AG04450 (cell line): ENCODE measurements at regions not wholly inside any gene's neighbourhood (a gene's known extent, or its start where the extent isn't known, plus 50 kb on each side); places are given as distances from the start of the nearest gene placed in this dataset.

Experiments used
- CTCF ChIA-PET: fragments of 300-600, 350-600 bp; formaldehyde crosslinking; extraction: SDS; loops from one replicate; lab custom pipeline; 2022; ENCODE audit warnings: antibody characterized with exemption, inconsistent platforms; lab: Charles Lee
- POLR2A ChIA-PET: fragments of 350-600 bp; formaldehyde crosslinking; extraction: SDS; loops from one replicate; lab custom pipeline; 2021; ENCODE audit warnings: antibody characterized with exemption, inconsistent platforms; lab: Yijun Ruan, JAX
- DNase-seq: peaks from one replicate; pipeline ENCODE4 v3.0.0-alpha.2; 2011; ENCODE audit warnings: low read depth, low spot score
- H3K27ac ChIP-seq: one replicate; pipeline ENCODE4 v1.5.1; 2012; ENCODE audit warnings: low read depth, low read length, control low read depth
- H3K27me3 ChIP-seq: one replicate; pipeline ENCODE4 v1.6.0; 2012; ENCODE audit warnings: low read length; ENCODE audit not compliant: control insufficient read depth, insufficient read depth
- H3K4me3 ChIP-seq: 2 replicates; pipeline ENCODE4 v1.5.1; 2011; ENCODE audit warnings: mild to moderate bottlenecking, low read depth, low read length, control low read depth
- H3K9me3 ChIP-seq: 2 replicates; pipeline ENCODE4 v1.5.1; 2012; ENCODE audit warnings: low read length; ENCODE audit not compliant: control insufficient read depth, insufficient read depth
- CTCF ChIP-seq: IDR thresholded peaks from 2 replicates; pipeline ENCODE4 v1.5.1; 2011; ENCODE audit warnings: low read depth, low read length, control low read depth, inconsistent platforms

- TF ChIP-seq CTCF = no peak
- no peaks in the 10 kb centered on the region for H3K9me3 ChIP-seq
- no peaks in the 10 kb centered on the region for H3K27me3 ChIP-seq
- DNase-seq = no peak
- H3K4me3 ChIP-seq = no peak overlapping the region
- H3K27ac ChIP-seq = no peak overlapping the region
- CTCF ChIA-PET = no interaction called here
- POLR2A ChIA-PET = no interaction called here
Measured at GRCh38 chr16:64321066-64321465, 800.8 kb downstream of the CDH11 start.

GRCh38 chr16:64317601-64318000 lies 804.3 kb downstream of the CDH11 start:
- no peak for DNase-seq
- no peaks in the 10 kb centered on the region for H3K27me3 ChIP-seq
- no peaks in the 10 kb centered on the region for H3K9me3 ChIP-seq
- ChIA-PET CTCF (no interaction called here), POLR2A (no interaction called here)
- TF ChIP-seq CTCF = no peak
- no peak overlapping the region for H3K4me3 ChIP-seq
- no peak overlapping the region for H3K27ac ChIP-seq

GRCh38 chr16:64313726-64314125 lies 808.1 kb downstream of the CDH11 start:
- ChIA-PET CTCF (no interaction called here), POLR2A (no interaction called here)
- H3K9me3 ChIP-seq = no peaks in the 10 kb centered on the region
- no peak for TF ChIP-seq CTCF
- H3K27me3 ChIP-seq = no peaks in the 10 kb centered on the region
- DNase-seq = no peak
- H3K4me3 ChIP-seq = no peak overlapping the region
- no peak overlapping the region for H3K27ac ChIP-seq

- no peak for TF ChIP-seq CTCF
- ChIA-PET CTCF (no interaction called here), POLR2A (no interaction called here)
- Histone ChIP-seq H3K27me3 (no peaks in the 10 kb centered on the region), H3K9me3 (no peaks in the 10 kb centered on the region), H3K27ac (no peak overlapping the region), H3K4me3 (no peak overlapping the region)
- DNase-seq = no peak
Measured at GRCh38 chr16:64312980-64313379, 808.9 kb downstream of the CDH11 start.

GRCh38 chr16:64312292-64312691 lies 809.6 kb downstream of the CDH11 start:
- POLR2A ChIA-PET = no interaction called here
- DNase-seq = no peak
- CTCF ChIA-PET = no interaction called here
- Histone ChIP-seq H3K9me3 (no peaks in the 10 kb centered on the region), H3K4me3 (no peak overlapping the region), H3K27me3 (no peaks in the 10 kb centered on the region), H3K27ac (no peak overlapping the region)
- no peak for TF ChIP-seq CTCF
